GM18519 (cell line): ENCODE measurements at regions not wholly inside any gene's neighbourhood (a gene's known extent, or its start where the extent isn't known, plus 50 kb on each side); places are given as distances from the start of the nearest gene placed in this dataset.

Experiments
- ATAC-seq: cut with Tn5 transposase; IDR thresholded peaks from one replicate; pipeline ENCODE4 v1.9.1; 2021; ENCODE audit warnings: mild to moderate bottlenecking, moderate library complexity; ENCODE audit not compliant: unreplicated experiment, low FRiP score

- peak; percentile 45 for ATAC-seq
These were observed 99.8 kb downstream of the METTL4 start for GRCh38 chr18:2471523-2471922.

- no peak for ATAC-seq
These were observed 92.6 kb downstream of the METTL4 start for GRCh38 chr18:2478662-2479061.

DNA sequence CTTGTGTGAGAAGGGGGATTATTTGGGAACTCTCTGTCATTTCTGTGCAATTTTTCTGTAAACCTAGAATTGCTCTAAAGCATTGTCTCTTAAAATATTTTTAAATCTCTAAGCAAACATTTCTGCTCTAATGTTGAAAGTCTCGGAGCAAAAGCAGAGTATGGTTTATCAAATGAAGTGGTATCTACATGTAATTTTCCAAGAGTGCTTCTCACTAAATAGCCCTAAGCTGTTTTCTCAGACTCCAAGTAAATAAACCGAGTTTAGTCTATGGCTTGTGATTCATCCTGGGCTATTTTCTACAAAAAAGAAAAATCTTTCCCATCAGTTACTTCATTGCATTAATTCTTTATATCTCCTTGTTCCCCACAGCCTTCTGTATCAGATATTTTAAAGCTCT is 90.8 kb downstream of the METTL4 start:
- ATAC-seq = no peak

DNA sequence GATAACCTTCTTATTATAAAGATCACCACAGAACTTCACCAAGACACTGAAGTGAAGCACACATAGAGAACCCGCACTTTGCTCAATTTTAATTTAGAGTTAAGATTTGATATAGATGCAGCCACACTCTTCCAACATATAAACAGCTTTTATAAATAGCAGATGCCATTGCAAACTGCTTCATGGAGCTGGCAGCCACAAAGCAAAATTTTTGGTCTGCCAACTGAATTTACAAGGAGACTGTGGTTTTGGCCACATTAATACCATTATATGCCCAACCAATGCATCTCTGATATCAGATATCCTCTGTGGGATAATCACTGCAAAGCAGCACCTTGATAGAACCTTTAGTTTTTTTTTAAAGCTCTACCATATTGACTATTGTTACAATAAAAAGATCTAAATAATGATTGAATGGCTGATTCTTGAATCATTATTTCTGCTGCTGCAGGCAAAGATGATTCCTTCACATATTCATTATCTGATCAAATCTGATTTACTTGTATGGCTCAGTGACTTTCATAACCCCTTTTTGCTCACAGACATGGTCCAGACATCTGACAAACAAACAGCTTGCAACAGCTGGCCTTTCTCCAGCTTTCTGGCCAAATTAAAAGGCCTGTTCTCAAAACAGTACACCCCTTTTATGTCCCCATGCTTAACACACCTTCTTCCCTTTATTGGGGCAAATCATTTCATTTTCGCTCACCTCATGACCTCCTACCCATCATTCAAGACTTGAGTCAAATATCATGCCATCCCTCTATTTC is 88.4 kb downstream of the METTL4 start:
- no peak for ATAC-seq

DNA sequence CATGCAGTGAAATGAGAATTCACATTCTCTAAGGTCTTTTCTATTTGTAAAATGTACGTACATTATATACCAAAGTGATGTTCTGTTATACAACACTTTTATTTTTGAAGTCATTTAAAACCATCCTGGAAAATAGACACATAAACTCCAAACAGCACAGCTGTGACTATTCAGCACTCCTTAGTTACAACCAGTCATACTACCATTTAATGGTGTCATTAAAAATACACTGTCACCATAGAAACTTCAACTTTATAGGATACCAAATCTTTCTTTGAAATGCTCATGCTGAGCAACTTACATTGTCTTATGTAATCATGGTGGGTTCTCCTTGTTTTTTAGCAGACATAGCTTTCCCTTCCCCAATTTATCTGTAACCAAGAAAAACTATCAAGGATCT is 85.3 kb downstream of the METTL4 start:
- no peak for ATAC-seq

DNA sequence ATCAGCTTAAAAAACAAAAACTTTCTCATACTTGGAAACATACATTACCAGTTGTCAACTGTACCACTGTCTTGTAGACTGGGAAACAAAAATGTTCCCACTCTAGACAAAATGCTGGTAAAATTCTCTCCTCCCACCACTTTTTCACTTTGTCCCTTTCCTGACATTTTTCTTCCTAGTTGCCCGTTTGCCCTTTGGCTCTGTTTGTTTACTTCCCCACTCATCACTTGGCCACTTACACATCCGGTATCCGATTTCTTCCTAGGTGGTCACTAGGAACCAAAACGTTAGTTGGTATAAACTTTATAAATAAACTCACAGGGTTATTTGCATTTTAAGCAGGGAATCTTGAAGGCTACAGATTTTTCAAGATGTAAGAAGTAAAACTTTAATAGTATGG is 84.9 kb downstream of the METTL4 start:
- ATAC-seq = no peak
